KOPT-K1 (cell line): ENCODE measurements at regions not wholly inside any gene's neighbourhood (a gene's known extent, or its start where the extent isn't known, plus 50 kb on each side); places are given as distances from the start of the nearest gene placed in this dataset.
A peak's percentile ranks its signal among the peaks of the same experiment; 100 is the strongest.
"Not testable (repeated sequence)": the region's sequence is repeated elsewhere in the genome, so short reads cannot be mapped to it uniquely, and the experiment has no call there.

Experiments used
- H3K27ac ChIP-seq: fragments of 200-600 bp; sonication (generic); 2 replicates; pipeline ENCODE4 v1.5.1; 2016; ENCODE audit warnings: antibody characterized with exemption, mild to moderate bottlenecking, low read depth, low read length; ENCODE audit not compliant: poor library complexity, severe bottlenecking
- H3K36me3 ChIP-seq: fragments of 200-600 bp; sonication (generic); 2 replicates; pipeline ENCODE4 v1.5.1; 2017; ENCODE audit warnings: antibody characterized with exemption, mild to moderate bottlenecking, low read length, moderate library complexity; ENCODE audit not compliant: insufficient read depth
- H3K9me3 ChIP-seq: fragments of 200-600 bp; sonication (generic); 2 replicates; pipeline ENCODE4 v1.5.1; 2017; ENCODE audit warnings: antibody characterized with exemption, low read length, mild to moderate bottlenecking; ENCODE audit not compliant: insufficient read depth, poor library complexity, severe bottlenecking

DNA sequence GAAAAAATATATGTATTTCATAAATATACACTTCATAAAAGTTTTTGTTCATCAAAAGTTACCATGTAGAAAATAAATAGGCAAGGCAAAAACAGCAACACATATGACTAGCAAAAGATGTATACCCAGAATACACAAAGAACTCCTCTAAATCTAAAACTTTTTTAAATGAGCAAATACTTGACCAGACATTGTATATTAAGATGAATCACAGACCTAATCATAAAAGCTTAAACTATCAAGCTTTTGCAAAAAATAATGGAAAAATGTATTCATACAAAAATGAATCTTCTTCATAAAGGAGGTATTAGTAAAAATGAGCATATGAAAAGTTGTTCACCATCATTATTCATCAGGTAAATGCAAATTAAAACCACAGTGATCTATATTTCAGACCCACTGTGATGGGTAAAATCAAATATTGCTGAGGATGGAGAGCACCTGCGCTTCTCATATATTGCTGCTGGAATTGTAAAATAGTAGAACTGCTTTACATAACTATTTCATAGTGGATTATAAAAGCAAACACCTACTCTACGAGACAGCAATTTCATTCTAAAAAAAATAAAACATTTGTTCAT lies 78.3 kb upstream of the RGS1 start:
- Histone ChIP-seq H3K9me3 (peaks cover 10% of the 10 kb centered on the region), H3K27ac (no peak overlapping the region), H3K36me3 (no peaks in the 10 kb centered on the region)

- H3K36me3 ChIP-seq, H3K9me3 ChIP-seq, H3K27ac ChIP-seq: not testable (repeated sequence)
Observed at GRCh38 chr1:192498092-192498491, 77.5 kb upstream of the RGS1 start.

- not testable (repeated sequence) for H3K27ac ChIP-seq, H3K36me3 ChIP-seq, H3K9me3 ChIP-seq
Observed at GRCh38 chr1:192499061-192499581, 76.5 kb upstream of the RGS1 start.

GRCh38 chr1:192500541-192500940 lies 75.0 kb upstream of the RGS1 start:
- not testable (repeated sequence) for H3K9me3 ChIP-seq, H3K36me3 ChIP-seq, H3K27ac ChIP-seq

GRCh38 chr1:192506741-192507155 lies 68.8 kb upstream of the RGS1 start:
- Histone ChIP-seq H3K27ac (no peak overlapping the region), H3K36me3 (no peaks in the 10 kb centered on the region), H3K9me3 (no peaks in the 10 kb centered on the region)

GRCh38 chr1:192512426-192513162 lies 63.0 kb upstream of the RGS1 start:
- Histone ChIP-seq H3K36me3 (no peaks in the 10 kb centered on the region), H3K27ac (no peak overlapping the region), H3K9me3 (no peaks in the 10 kb centered on the region)

DNA sequence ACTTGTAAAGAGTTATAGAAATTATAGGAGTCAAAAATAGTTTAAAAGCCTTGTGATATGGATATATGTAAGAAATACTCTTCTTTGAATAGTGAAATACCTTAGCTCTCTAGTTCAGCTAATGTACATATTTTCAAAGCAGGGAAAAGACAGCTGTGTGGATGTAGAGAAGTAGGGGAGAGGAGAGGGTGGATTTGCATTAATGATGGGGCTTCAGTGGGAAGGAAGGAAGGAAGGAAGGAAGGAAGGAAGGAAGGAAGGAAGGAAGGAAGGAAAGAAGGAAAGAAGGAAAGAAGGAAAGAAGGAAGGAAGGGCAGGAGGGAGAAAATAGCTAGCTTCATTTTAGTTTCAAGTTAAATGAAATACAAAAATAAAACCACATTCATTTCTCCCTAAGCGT lies 62.4 kb upstream of the RGS1 start:
- H3K27ac ChIP-seq: no peak overlapping the region

DNA sequence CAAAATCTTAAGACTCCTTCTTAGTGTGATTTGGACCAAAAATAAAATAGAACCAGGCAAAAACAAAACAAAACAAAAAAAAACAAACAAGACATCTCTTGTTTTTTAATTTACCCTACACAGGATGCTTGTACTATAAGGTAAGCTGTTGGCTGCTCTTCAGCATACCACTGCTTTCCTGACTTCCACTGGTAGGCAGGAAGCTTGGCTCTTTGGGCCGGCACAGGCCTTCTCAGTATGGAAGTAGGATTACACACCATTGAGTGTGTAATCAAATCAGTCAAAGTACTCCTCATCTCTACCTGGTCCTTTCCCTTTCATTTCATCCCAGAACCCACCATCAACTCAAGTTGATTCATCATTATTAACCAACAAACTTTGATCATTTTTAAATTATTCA lies 61.9 kb upstream of the RGS1 start:
- H3K36me3 ChIP-seq: no peaks in the 10 kb centered on the region
- H3K27ac ChIP-seq: no peak overlapping the region
- no peaks in the 10 kb centered on the region for H3K9me3 ChIP-seq

More for the DNA sequence above, 62.4 kb upstream of the RGS1 start:
- Histone ChIP-seq H3K9me3 (no peaks in the 10 kb centered on the region), H3K36me3 (no peaks in the 10 kb centered on the region)

- Histone ChIP-seq H3K27ac (peak overlapping the region; percentile 63), H3K9me3 (no peaks in the 10 kb centered on the region), H3K36me3 (no peaks in the 10 kb centered on the region)
Observed at GRCh38 chr1:192516776-192517297, 58.7 kb upstream of the RGS1 start.

DNA sequence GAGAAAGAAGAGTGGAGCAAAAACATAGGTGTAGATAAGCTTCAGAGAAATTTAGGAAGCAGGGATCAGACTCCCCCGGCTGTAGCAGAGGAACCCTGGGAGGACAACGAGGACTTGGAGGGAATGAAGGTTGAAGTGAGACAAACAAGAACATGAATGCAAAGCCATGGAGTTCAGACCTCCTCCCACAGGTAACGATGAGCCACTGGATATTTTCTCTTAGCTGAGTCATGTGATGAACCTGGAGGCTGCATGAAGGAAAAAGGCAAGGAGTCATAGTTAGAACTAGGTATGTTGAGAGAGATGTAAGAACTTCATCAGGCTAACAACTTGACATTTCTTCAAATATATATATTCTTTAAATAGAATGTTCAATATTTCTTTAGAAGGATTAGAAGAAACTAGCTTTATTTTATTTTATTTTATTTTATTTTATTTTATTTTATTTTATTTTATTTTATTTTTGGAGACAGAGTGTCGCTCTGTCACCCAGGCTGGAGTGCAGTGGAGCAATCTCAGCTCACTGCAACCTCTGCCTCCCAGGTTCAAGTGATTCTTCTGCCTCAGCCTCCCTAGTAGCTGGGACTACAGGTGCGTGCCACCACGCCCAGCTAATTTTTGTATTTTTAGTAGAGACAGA lies 57.7 kb upstream of the RGS1 start:
- not testable (repeated sequence) for H3K36me3 ChIP-seq, H3K9me3 ChIP-seq
- H3K27ac ChIP-seq: peak overlapping the region; percentile 63

GRCh38 chr1:192518700-192519099 lies 56.9 kb upstream of the RGS1 start:
- Histone ChIP-seq H3K27ac (no peak overlapping the region), H3K36me3 (no peaks in the 10 kb centered on the region), H3K9me3 (no peaks in the 10 kb centered on the region)

GRCh38 chr1:192521734-192522133 lies 53.8 kb upstream of the RGS1 start:
- no peaks in the 10 kb centered on the region for H3K36me3 ChIP-seq
- H3K27ac ChIP-seq: no peak overlapping the region
- H3K9me3 ChIP-seq: no peaks in the 10 kb centered on the region

- Histone ChIP-seq H3K36me3 (no peaks in the 10 kb centered on the region), H3K27ac (no peak overlapping the region), H3K9me3 (no peaks in the 10 kb centered on the region)
Observed at GRCh38 chr1:192522673-192523072, 52.9 kb upstream of the RGS1 start.

- no peak overlapping the region for H3K27ac ChIP-seq
- H3K36me3 ChIP-seq: no peaks in the 10 kb centered on the region
- H3K9me3 ChIP-seq: no peaks in the 10 kb centered on the region
Observed at GRCh38 chr1:192524223-192524622, 51.4 kb upstream of the RGS1 start.
